ENCODE measurements at regions not wholly inside any gene's neighbourhood (a gene's known extent, or its start where the extent isn't known, plus 50 kb on each side); places are given as distances from the start of the nearest gene placed in this dataset.

DNA sequence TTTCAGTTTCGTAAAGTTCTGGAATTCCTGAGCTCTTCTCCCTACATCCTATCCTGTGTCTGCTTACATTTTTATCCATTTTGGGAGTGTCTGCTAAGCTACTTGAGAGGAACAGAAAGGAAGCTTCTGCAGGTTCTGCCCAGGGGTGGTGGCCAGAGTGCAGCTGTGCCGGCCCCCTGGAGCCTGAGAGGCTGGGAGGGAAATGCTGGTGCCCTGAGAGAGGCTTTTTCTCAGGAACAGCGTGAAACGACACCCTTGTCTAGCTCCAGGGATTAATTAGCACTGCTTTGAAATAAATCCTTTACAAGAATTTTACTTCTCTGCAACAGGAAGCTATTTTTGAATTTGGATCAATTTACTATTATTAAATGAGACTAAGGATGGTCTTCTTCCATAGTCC lies 165.4 kb downstream of the SLC15A5 start:
- no peak overlapping the region for H4K8ac ChIP-seq (ENCODE audit: extremely low read depth, insufficient read depth, low read length)
- no peak overlapping the region for H2BK5ac ChIP-seq (ENCODE audit: low read depth, low read length)
- H4K5ac ChIP-seq (ENCODE audit: insufficient read length, low read depth, low read length) = peak overlapping the region; percentile 64
- H2BK20ac ChIP-seq (ENCODE audit: low read length) = no peak overlapping the region
- DNase-seq (ENCODE audit: low read depth in 1 of 2, low spot score in 2 of 2) = no peak
- H3K79me1 ChIP-seq (ENCODE audit: low read depth, low read length) = no peaks in the 10 kb centered on the region
- no peak overlapping the region for H3K14ac ChIP-seq (ENCODE audit: insufficient read length)
- H2BK120ac ChIP-seq (replicated peaks; ENCODE audit: low read depth, low read length) = no peak overlapping the region
- H3K4ac ChIP-seq (replicated peaks; ENCODE audit: insufficient read length, low read depth, low read length) = no peak overlapping the region
- H3K23me2 ChIP-seq (ENCODE audit: low read depth, low read length) = no peaks in the 10 kb centered on the region
- CTCF ChIA-PET (ENCODE audit: partially characterized antibody) = interaction anchor here (0.6 to 1.9 kb wide), 8 partner anchors 12 to 240 kb away, joined by 3 to 9 read pairs (median 4); partner anchors contain the start of gene DERA
- WGBS, 2 experiments (ENCODE audit: extremely low coverage in 1 of 2, insufficient coverage in 1 of 2, insufficient read length in 1 of 2, insufficient replicate concordance in 2 of 2, low coverage in 1 of 2, low lambda C conversion rate in 2 of 2, missing lambda C conversion rate in 1 of 2) = 74% methylated on average over 4 of the region's 4 CpGs; no CpG with 5 or more reads in 1 of the 2 experiments
- H3K18ac ChIP-seq (ENCODE audit: extremely low read depth, low read length) = no peak overlapping the region
- no peak overlapping the region for H2BK12ac ChIP-seq (ENCODE audit: low read depth, low read length)
- TF ChIP-seq RXRA (IDR thresholded peaks at IDR 0.05; ENCODE audit: insufficient read depth, low read depth, low read length) (no peak), KDM5A (IDR thresholded peaks at IDR 0.05; ENCODE audit: low read length) (no peak), SP1 (IDR thresholded peaks at IDR 0.05; ENCODE audit: low read depth, low read length) (no peak), SAP30 (IDR thresholded peaks at IDR 0.05; ENCODE audit: insufficient read depth, insufficient replicate concordance, low read length) (no peak), CREB1 (IDR thresholded peaks at IDR 0.05) (no peak)
- no peaks in the 10 kb centered on the region for H3K79me2 ChIP-seq (ENCODE audit: control insufficient read depth in 1 of 2, insufficient read depth in 2 of 2, low read length in 2 of 2)
- H2BK15ac ChIP-seq (ENCODE audit: low read length) = no peak overlapping the region
- H3K27ac ChIP-seq (ENCODE audit: low read depth, low read length) = no peak overlapping the region
- no peak overlapping the region for H3K56ac ChIP-seq (replicated peaks; ENCODE audit: insufficient read length, low read depth, low read length)
- H2AK5ac ChIP-seq (ENCODE audit: low read depth, low read length) = no peak overlapping the region
- H3K23ac ChIP-seq (ENCODE audit: insufficient read length) = no peak overlapping the region
- no peaks in the 10 kb centered on the region for H3K9me3 ChIP-seq (ENCODE audit: insufficient read depth in 2 of 2, low read depth in 1 of 2, low read length in 1 of 2)
- peak overlapping the region in 1 of 4 experiments; percentile 49; a peak in 3 of 8 replicates for H3K4me3 ChIP-seq (ENCODE audit: extremely low read depth in 1 of 4, insufficient read depth in 2 of 4, low read depth in 3 of 4, low read length in 4 of 4)
- peak overlapping the region; percentile 84; the same call in 1 of the 2 replicates for H2AFZ ChIP-seq (ENCODE audit: low read length)
- H4K20me1 ChIP-seq (replicated peaks in 1 of 2; ENCODE audit: control insufficient read depth in 1 of 2, insufficient read depth in 2 of 2, low read length in 2 of 2) = no peaks in the 10 kb centered on the region
- peak overlapping the region; percentile 58 to 73 for H3K4me2 ChIP-seq (ENCODE audit: insufficient read depth in 1 of 2, low read depth in 2 of 2, low read length in 2 of 2)
- POLR2A ChIA-PET (ENCODE audit: partially characterized antibody) = interaction anchor here (1.4 kb wide), 1 partner anchor 16 kb away, joined by 3 read pairs; no protein-coding TSS in a partner anchor
- no peaks in the 10 kb centered on the region for H3K36me3 ChIP-seq (ENCODE audit: control insufficient read depth in 2 of 4, insufficient read depth in 4 of 4, low read length in 3 of 4)
- H3K9ac ChIP-seq (replicated peaks in 1 of 4; ENCODE audit: extremely low read depth in 1 of 4, low read depth in 3 of 4, low read length in 3 of 4) = no peak overlapping the region
- FAIRE-seq = no peak
- H3K4me1 ChIP-seq (replicated peaks in 1 of 4; ENCODE audit: control insufficient read depth in 3 of 4, insufficient read depth in 4 of 4, low read length in 3 of 4) = peaks cover 0 to 6% (median 1%) of the 10 kb centered on the region in 4 experiments; a peak in 5 of 7 replicates
- H4K91ac ChIP-seq (replicated peaks; ENCODE audit: insufficient read length, low read length) = no peak overlapping the region
- H3K27me3 ChIP-seq (replicated peaks in 1 of 4; ENCODE audit: control insufficient read depth in 3 of 4, extremely low read depth in 1 of 4, insufficient read depth in 3 of 4, low read length in 3 of 4) = no peaks in the 10 kb centered on the region; a peak in 1 of 7 replicates
